Panc1 (cell line): ENCODE measurements at regions not wholly inside any gene's neighbourhood (a gene's known extent, or its start where the extent isn't known, plus 50 kb on each side); places are given as distances from the start of the nearest gene placed in this dataset.

Source experiments
- POLR2AphosphoS5 ChIP-seq: IDR thresholded peaks from 2 replicates; pipeline ENCODE4 v1.6.1; 2012; ENCODE audit warnings: mild to moderate bottlenecking, low read depth, low read length, moderate library complexity
- SIN3A ChIP-seq: IDR thresholded peaks from 2 replicates; pipeline ENCODE4 v1.6.1; 2012; ENCODE audit warnings: low read depth, mild to moderate bottlenecking, low read length, moderate library complexity, borderline replicate concordance; ENCODE audit not compliant: insufficient read depth
- TF ChIP-seq, protein P1 (sequence below): fragments of 450-650 bp; IDR thresholded peaks from 2 replicates; pipeline ENCODE4 v1.5.1; 2017; ENCODE audit warnings: mild to moderate bottlenecking
- TF ChIP-seq, protein P2 (sequence below), 2 experiments: IDR thresholded peaks; 2 replicates each; pipeline ENCODE4 v1.6.1; 2011 to 2012; ENCODE audit warnings: low read depth in 2 of 2, control low read depth in 1 of 2, low read length in 1 of 2, mild to moderate bottlenecking in 1 of 2, moderate library complexity in 1 of 2; ENCODE audit not compliant: insufficient read depth in 1 of 2

DNA sequence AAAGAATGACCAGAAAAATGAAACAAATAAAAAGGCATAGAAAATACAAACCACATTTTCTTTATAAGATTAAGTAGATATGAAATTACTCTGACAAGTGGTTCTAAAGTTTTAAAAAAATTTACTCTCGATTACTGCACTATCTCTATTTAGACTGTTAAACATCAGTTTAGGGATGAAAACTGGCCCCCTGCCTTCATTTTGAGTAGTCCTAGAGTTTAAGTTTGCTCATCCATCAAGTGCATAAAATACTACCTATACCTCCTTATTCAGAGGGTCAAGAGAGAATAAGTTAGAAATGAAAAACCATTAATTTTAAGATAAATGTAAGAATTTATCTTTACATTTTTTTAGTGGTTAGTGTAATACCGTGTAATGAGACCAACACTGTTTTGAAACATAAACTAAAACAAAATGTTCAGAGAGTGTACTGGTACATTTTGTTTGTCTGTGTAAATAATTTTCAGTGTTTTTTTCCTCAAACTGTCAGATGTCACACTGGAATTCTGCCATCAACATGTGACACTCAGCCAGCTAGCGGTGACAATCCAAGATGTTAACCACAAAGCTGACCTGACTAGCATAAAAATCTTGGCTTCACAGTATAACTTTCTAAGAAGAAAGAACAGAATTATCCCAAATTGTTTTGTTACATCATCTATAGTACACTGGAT lies 184.8 kb upstream of the PCDH20 start:
- no peak for TF ChIP-seq POLR2AphosphoS5
- TF ChIP-seq, protein P1, sequence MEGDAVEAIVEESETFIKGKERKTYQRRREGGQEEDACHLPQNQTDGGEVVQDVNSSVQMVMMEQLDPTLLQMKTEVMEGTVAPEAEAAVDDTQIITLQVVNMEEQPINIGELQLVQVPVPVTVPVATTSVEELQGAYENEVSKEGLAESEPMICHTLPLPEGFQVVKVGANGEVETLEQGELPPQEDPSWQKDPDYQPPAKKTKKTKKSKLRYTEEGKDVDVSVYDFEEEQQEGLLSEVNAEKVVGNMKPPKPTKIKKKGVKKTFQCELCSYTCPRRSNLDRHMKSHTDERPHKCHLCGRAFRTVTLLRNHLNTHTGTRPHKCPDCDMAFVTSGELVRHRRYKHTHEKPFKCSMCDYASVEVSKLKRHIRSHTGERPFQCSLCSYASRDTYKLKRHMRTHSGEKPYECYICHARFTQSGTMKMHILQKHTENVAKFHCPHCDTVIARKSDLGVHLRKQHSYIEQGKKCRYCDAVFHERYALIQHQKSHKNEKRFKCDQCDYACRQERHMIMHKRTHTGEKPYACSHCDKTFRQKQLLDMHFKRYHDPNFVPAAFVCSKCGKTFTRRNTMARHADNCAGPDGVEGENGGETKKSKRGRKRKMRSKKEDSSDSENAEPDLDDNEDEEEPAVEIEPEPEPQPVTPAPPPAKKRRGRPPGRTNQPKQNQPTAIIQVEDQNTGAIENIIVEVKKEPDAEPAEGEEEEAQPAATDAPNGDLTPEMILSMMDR, result no peak
- TF ChIP-seq, protein P2, sequence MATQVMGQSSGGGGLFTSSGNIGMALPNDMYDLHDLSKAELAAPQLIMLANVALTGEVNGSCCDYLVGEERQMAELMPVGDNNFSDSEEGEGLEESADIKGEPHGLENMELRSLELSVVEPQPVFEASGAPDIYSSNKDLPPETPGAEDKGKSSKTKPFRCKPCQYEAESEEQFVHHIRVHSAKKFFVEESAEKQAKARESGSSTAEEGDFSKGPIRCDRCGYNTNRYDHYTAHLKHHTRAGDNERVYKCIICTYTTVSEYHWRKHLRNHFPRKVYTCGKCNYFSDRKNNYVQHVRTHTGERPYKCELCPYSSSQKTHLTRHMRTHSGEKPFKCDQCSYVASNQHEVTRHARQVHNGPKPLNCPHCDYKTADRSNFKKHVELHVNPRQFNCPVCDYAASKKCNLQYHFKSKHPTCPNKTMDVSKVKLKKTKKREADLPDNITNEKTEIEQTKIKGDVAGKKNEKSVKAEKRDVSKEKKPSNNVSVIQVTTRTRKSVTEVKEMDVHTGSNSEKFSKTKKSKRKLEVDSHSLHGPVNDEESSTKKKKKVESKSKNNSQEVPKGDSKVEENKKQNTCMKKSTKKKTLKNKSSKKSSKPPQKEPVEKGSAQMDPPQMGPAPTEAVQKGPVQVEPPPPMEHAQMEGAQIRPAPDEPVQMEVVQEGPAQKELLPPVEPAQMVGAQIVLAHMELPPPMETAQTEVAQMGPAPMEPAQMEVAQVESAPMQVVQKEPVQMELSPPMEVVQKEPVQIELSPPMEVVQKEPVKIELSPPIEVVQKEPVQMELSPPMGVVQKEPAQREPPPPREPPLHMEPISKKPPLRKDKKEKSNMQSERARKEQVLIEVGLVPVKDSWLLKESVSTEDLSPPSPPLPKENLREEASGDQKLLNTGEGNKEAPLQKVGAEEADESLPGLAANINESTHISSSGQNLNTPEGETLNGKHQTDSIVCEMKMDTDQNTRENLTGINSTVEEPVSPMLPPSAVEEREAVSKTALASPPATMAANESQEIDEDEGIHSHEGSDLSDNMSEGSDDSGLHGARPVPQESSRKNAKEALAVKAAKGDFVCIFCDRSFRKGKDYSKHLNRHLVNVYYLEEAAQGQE (IDR thresholded peaks at IDR 0.05; ENCODE audit: insufficient read depth in 1 of 2, low read depth in 2 of 2, low read length in 1 of 2), result no peak
- no peak for TF ChIP-seq SIN3A
